ENCODE measurements at regions not wholly inside any gene's neighbourhood (a gene's known extent, or its start where the extent isn't known, plus 50 kb on each side); places are given as distances from the start of the nearest gene placed in this dataset.

DNA sequence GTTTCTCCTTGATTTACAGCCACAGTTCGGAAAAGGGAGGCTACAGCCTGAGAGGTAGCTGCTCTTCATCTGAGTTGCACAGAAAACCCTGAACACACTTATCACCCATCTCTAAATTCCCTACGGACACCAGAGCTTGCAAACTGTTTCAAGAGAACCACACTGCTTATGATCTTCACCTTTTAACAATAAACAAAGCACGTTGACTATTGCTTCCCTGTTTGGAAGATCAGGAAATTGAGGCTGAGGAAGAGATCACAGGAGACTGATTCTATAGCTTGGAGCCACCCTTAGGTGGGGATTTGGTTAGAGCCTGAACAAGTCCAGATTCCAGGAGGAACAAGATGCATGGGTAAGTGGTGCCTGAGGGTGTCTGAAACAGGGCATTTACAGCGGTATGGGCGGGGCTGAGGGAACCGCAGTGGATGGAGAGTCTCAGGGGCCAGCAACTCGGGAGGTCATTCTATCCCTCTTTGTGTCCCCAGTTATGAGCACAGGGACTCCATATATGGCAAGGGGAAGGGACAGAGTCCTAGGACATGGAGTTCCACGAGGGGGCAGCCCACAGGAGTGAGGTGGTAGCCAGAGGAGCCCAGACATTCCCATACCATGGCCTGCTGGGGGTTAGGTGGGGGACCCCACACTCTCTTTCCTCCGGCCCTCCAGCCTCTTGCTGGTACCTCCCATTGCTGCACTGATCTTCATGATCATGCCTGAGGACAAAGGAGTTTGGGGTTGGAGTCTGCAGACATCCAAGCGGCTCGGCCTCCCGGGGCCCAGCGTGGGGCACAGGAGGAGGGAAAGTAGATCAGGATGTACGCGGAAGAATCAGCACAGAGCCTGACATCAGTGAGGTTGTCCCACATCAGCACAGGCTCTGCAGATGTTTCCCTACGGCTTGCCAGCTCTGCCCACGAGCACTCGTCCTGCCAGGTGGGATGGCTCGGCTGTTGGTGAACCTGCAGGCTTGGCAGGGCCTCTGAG is 162.3 kb upstream of the ZNF536 start:
- DNase-seq (ENCODE audit: low spot score), result no peak
- no peak overlapping the region for H3K4me3 ChIP-seq (ENCODE audit: low read depth in 1 of 3, low read length in 3 of 3)
- peaks cover 0 to 6% (median 2%) of the 10 kb centered on the region in 4 donors for H3K27me3 ChIP-seq (ENCODE audit: control insufficient read depth in 4 of 4, insufficient read depth in 4 of 4, low read length in 3 of 4)
- H3K36me3 ChIP-seq (ENCODE audit: control insufficient read depth in 4 of 4, insufficient read depth in 3 of 4, low read depth in 1 of 4, low read length in 3 of 4), result no peaks in the 10 kb centered on the region
- H3K9me3 ChIP-seq (ENCODE audit: control insufficient read depth in 4 of 4, low read length in 3 of 4), result peaks cover 0 to 5% (median 2%) of the 10 kb centered on the region in 4 donors
- H3K9ac ChIP-seq (ENCODE audit: low read depth in 1 of 2, low read length in 2 of 2), result no peak overlapping the region
- WGBS, result 70% methylated on average over 19 of the region's 19 CpGs
- TF ChIP-seq FOXA2 (IDR thresholded peaks at IDR 0.05) (no peak), JUND (IDR thresholded peaks at IDR 0.05) (no peak), FOXA1 (IDR thresholded peaks at IDR 0.05) (no peak), HNF4A (conservative IDR thresholded peaks at IDR 0.05) (no peak), HNF4G (IDR thresholded peaks at IDR 0.05) (no peak), TAF1 (conservative IDR thresholded peaks at IDR 0.05) (no peak), NR2F2 (IDR thresholded peaks at IDR 0.05) (no peak), SP1 (IDR thresholded peaks at IDR 0.05) (no peak), RXRA (IDR thresholded peaks at IDR 0.05) (no peak), RAD21 (IDR thresholded peaks at IDR 0.05) (no peak), GABPA (IDR thresholded peaks at IDR 0.05 in 1 of 2, conservative IDR thresholded peaks at IDR 0.05 in 1 of 2) (no peak), YY1 (IDR thresholded peaks at IDR 0.05) (no peak), EGR1 (IDR thresholded peaks at IDR 0.05; ENCODE audit: low read depth in 2 of 2) (no peak)
- TF ChIP-seq, protein P1, sequence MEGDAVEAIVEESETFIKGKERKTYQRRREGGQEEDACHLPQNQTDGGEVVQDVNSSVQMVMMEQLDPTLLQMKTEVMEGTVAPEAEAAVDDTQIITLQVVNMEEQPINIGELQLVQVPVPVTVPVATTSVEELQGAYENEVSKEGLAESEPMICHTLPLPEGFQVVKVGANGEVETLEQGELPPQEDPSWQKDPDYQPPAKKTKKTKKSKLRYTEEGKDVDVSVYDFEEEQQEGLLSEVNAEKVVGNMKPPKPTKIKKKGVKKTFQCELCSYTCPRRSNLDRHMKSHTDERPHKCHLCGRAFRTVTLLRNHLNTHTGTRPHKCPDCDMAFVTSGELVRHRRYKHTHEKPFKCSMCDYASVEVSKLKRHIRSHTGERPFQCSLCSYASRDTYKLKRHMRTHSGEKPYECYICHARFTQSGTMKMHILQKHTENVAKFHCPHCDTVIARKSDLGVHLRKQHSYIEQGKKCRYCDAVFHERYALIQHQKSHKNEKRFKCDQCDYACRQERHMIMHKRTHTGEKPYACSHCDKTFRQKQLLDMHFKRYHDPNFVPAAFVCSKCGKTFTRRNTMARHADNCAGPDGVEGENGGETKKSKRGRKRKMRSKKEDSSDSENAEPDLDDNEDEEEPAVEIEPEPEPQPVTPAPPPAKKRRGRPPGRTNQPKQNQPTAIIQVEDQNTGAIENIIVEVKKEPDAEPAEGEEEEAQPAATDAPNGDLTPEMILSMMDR (IDR thresholded peaks at IDR 0.05; ENCODE audit: low read depth, low read length, missing input control), result no peak
- TF ChIP-seq, protein P2, sequence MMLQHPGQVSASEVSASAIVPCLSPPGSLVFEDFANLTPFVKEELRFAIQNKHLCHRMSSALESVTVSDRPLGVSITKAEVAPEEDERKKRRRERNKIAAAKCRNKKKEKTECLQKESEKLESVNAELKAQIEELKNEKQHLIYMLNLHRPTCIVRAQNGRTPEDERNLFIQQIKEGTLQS (IDR thresholded peaks at IDR 0.05), result no peak
- TF ChIP-seq, protein P3, sequence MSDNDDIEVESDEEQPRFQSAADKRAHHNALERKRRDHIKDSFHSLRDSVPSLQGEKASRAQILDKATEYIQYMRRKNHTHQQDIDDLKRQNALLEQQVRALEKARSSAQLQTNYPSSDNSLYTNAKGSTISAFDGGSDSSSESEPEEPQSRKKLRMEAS (IDR thresholded peaks at IDR 0.05), result no peak
- TF ChIP-seq, protein P4, sequence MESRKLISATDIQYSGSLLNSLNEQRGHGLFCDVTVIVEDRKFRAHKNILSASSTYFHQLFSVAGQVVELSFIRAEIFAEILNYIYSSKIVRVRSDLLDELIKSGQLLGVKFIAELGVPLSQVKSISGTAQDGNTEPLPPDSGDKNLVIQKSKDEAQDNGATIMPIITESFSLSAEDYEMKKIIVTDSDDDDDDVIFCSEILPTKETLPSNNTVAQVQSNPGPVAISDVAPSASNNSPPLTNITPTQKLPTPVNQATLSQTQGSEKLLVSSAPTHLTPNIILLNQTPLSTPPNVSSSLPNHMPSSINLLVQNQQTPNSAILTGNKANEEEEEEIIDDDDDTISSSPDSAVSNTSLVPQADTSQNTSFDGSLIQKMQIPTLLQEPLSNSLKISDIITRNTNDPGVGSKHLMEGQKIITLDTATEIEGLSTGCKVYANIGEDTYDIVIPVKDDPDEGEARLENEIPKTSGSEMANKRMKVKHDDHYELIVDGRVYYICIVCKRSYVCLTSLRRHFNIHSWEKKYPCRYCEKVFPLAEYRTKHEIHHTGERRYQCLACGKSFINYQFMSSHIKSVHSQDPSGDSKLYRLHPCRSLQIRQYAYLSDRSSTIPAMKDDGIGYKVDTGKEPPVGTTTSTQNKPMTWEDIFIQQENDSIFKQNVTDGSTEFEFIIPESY (IDR thresholded peaks at IDR 0.05), result no peak
- TF ChIP-seq, protein P5, sequence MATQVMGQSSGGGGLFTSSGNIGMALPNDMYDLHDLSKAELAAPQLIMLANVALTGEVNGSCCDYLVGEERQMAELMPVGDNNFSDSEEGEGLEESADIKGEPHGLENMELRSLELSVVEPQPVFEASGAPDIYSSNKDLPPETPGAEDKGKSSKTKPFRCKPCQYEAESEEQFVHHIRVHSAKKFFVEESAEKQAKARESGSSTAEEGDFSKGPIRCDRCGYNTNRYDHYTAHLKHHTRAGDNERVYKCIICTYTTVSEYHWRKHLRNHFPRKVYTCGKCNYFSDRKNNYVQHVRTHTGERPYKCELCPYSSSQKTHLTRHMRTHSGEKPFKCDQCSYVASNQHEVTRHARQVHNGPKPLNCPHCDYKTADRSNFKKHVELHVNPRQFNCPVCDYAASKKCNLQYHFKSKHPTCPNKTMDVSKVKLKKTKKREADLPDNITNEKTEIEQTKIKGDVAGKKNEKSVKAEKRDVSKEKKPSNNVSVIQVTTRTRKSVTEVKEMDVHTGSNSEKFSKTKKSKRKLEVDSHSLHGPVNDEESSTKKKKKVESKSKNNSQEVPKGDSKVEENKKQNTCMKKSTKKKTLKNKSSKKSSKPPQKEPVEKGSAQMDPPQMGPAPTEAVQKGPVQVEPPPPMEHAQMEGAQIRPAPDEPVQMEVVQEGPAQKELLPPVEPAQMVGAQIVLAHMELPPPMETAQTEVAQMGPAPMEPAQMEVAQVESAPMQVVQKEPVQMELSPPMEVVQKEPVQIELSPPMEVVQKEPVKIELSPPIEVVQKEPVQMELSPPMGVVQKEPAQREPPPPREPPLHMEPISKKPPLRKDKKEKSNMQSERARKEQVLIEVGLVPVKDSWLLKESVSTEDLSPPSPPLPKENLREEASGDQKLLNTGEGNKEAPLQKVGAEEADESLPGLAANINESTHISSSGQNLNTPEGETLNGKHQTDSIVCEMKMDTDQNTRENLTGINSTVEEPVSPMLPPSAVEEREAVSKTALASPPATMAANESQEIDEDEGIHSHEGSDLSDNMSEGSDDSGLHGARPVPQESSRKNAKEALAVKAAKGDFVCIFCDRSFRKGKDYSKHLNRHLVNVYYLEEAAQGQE (IDR thresholded peaks at IDR 0.05), result no peak
- H3K4me1 ChIP-seq (ENCODE audit: control insufficient read depth in 4 of 4, insufficient read depth in 4 of 4, low read length in 3 of 4), result no peaks in the 10 kb centered on the region
- no peak overlapping the region for H3K27ac ChIP-seq (ENCODE audit: low read depth in 1 of 2, low read length in 2 of 2)

Data from liver (tissue), 8 donors.